ENCODE measurements at regions not wholly inside any gene's neighbourhood (a gene's known extent, or its start where the extent isn't known, plus 50 kb on each side); places are given as distances from the start of the nearest gene placed in this dataset.
A peak's percentile ranks its signal among the peaks of the same experiment; 100 is the strongest.

- intact Hi-C loops (cut with DNase I; ENCODE audit: low total_unique reads) = no loop called here
Measured at GRCh38 chr6:40722091-40722490, 134.9 kb upstream of the LRFN2 start.

GRCh38 chr6:40721271-40721952, 134.2 kb upstream of the LRFN2 start:
- WGBS, 2 donors = 83 to 86% methylated on average over 7 of the region's 7 CpGs
- DNase-seq (ENCODE audit: low spot score in 2 of 2) = peak in 1 of 2 donors; percentile 45
- TF ChIP-seq POLR2A (IDR thresholded peaks at IDR 0.05) = no peak
- no peak for TF ChIP-seq CTCF (IDR thresholded peaks at IDR 0.05)
- no peak overlapping the region for H3K4me3 ChIP-seq (ENCODE audit: low read depth, poor library complexity, severe bottlenecking)
- intact Hi-C loops (cut with DNase I; ENCODE audit: low total_unique reads) = no loop called here

More at GRCh38 chr6:40722091-40722490, 134.9 kb upstream of the LRFN2 start:
- 85 to 86% methylated on average over 4 of the region's 4 CpGs for WGBS, 2 donors
- no peak for DNase-seq (ENCODE audit: low spot score in 2 of 2)
- H3K4me3 ChIP-seq (ENCODE audit: low read depth, poor library complexity, severe bottlenecking) = no peak overlapping the region
- no peak for TF ChIP-seq POLR2A (IDR thresholded peaks at IDR 0.05)
- TF ChIP-seq CTCF (IDR thresholded peaks at IDR 0.05) = no peak

GRCh38 chr6:40720375-40720748, 133.2 kb upstream of the LRFN2 start:
- TF ChIP-seq CTCF (IDR thresholded peaks at IDR 0.05) = no peak
- no peak for TF ChIP-seq POLR2A (IDR thresholded peaks at IDR 0.05)
- WGBS, 2 donors = 63 to 72% methylated on average over 2 of the region's 2 CpGs
- intact Hi-C loops (cut with DNase I; ENCODE audit: low total_unique reads) = no loop called here
- no peak overlapping the region for H3K4me3 ChIP-seq (ENCODE audit: low read depth, poor library complexity, severe bottlenecking)
- peak in 1 of 2 donors; percentile 21 for DNase-seq (ENCODE audit: low spot score in 2 of 2)

- TF ChIP-seq CTCF (IDR thresholded peaks at IDR 0.05) = no peak
- no peak for TF ChIP-seq POLR2A (IDR thresholded peaks at IDR 0.05)
- peak in 1 of 2 donors; percentile 75 for DNase-seq (ENCODE audit: low spot score in 2 of 2)
- intact Hi-C loops (cut with DNase I; ENCODE audit: low total_unique reads) = no loop called here
- WGBS, 2 donors = 53 to 58% methylated on average over 7 of the region's 7 CpGs
- H3K4me3 ChIP-seq (ENCODE audit: low read depth, poor library complexity, severe bottlenecking) = no peak overlapping the region
Measured at GRCh38 chr6:40719671-40720374, 132.7 kb upstream of the LRFN2 start.

- TF ChIP-seq CTCF (IDR thresholded peaks at IDR 0.05) = no peak
- TF ChIP-seq POLR2A (IDR thresholded peaks at IDR 0.05) = no peak
- intact Hi-C loops (cut with DNase I; ENCODE audit: low total_unique reads) = no loop called here
- no peak for DNase-seq (ENCODE audit: low spot score in 2 of 2)
- 94 to 97% methylated on average over 1 of the region's 1 CpG for WGBS, 2 donors
- H3K4me3 ChIP-seq (ENCODE audit: low read depth, poor library complexity, severe bottlenecking) = no peak overlapping the region
Measured at GRCh38 chr6:40718401-40718800, 131.2 kb upstream of the LRFN2 start.
